ENCODE measurements at regions not wholly inside any gene's neighbourhood (a gene's known extent, or its start where the extent isn't known, plus 50 kb on each side); places are given as distances from the start of the nearest gene placed in this dataset.

DNA sequence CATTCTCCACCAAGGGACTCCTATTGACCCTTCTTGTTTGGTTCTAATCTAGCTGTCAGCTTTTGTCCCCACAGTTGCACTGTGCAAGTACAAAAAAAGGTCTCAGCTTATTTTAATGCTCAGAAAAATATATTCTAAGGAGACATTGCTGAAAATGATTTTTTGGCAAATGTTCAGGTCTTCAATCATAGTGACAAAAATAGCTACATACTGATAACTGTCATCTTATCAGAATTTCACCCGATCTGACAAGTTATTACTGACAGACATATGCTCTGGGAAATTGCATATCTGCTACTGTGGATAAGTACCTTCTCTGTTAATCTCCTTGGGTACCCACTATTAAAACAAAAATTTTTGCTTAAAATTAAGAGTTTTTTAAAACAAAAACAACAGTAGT, 263.6 kb downstream of the FLRT2 start:
- Histone ChIP-seq H3K4me2 (ENCODE audit: control insufficient read depth, insufficient read depth) (no peak overlapping the region), H3K9ac (ENCODE audit: control insufficient read depth, insufficient read depth, low read length) (no peak overlapping the region), H2AFZ (ENCODE audit: control insufficient read depth, low read depth, low read length) (no peak overlapping the region), H3K36me3 (ENCODE audit: control insufficient read depth in 2 of 2, insufficient read depth in 2 of 2, low read length in 1 of 2) (no peaks in the 10 kb centered on the region), H3K4me3 (no peak overlapping the region), H3K79me2 (ENCODE audit: control insufficient read depth, insufficient read depth, low read length) (no peaks in the 10 kb centered on the region), H3K27ac (ENCODE audit: control insufficient read depth, insufficient read depth) (no peak overlapping the region), H4K20me1 (ENCODE audit: control insufficient read depth, insufficient read depth) (no peaks in the 10 kb centered on the region), H3K9me3 (replicated peaks; ENCODE audit: control insufficient read depth, insufficient read depth, low read length) (no peaks in the 10 kb centered on the region), H3K4me1 (ENCODE audit: control insufficient read depth, insufficient read depth, low read length) (no peaks in the 10 kb centered on the region), H3K27me3 (replicated peaks in 1 of 2; ENCODE audit: control insufficient read depth in 2 of 2, insufficient read depth in 2 of 2, low read length in 1 of 2) (no peaks in the 10 kb centered on the region)
- FAIRE-seq (no peak), DNase-seq (ENCODE audit: low read depth, low spot score) (no peak), ATAC-seq (no peak)
- in situ Hi-C loops (cut with MboI) (no loop called here), intact Hi-C loops (cut with micrococcal nuclease; ENCODE audit: unreplicated experiment) (no loop called here)
- no peak for TF ChIP-seq RELA (IDR thresholded peaks at IDR 0.05; ENCODE audit: borderline replicate concordance, partially characterized antibody)
- TF ChIP-seq, protein P1, sequence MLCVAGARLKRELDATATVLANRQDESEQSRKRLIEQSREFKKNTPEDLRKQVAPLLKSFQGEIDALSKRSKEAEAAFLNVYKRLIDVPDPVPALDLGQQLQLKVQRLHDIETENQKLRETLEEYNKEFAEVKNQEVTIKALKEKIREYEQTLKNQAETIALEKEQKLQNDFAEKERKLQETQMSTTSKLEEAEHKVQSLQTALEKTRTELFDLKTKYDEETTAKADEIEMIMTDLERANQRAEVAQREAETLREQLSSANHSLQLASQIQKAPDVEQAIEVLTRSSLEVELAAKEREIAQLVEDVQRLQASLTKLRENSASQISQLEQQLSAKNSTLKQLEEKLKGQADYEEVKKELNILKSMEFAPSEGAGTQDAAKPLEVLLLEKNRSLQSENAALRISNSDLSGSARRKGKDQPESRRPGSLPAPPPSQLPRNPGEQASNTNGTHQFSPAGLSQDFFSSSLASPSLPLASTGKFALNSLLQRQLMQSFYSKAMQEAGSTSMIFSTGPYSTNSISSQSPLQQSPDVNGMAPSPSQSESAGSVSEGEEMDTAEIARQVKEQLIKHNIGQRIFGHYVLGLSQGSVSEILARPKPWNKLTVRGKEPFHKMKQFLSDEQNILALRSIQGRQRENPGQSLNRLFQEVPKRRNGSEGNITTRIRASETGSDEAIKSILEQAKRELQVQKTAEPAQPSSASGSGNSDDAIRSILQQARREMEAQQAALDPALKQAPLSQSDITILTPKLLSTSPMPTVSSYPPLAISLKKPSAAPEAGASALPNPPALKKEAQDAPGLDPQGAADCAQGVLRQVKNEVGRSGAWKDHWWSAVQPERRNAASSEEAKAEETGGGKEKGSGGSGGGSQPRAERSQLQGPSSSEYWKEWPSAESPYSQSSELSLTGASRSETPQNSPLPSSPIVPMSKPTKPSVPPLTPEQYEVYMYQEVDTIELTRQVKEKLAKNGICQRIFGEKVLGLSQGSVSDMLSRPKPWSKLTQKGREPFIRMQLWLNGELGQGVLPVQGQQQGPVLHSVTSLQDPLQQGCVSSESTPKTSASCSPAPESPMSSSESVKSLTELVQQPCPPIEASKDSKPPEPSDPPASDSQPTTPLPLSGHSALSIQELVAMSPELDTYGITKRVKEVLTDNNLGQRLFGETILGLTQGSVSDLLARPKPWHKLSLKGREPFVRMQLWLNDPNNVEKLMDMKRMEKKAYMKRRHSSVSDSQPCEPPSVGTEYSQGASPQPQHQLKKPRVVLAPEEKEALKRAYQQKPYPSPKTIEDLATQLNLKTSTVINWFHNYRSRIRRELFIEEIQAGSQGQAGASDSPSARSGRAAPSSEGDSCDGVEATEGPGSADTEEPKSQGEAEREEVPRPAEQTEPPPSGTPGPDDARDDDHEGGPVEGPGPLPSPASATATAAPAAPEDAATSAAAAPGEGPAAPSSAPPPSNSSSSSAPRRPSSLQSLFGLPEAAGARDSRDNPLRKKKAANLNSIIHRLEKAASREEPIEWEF (IDR thresholded peaks at IDR 0.05; ENCODE audit: insufficient replicate concordance, low read depth, low read length) = no peak
- TF ChIP-seq RFX5 (IDR thresholded peaks at IDR 0.05; ENCODE audit: low read depth, low read length) = no peak
- TF ChIP-seq CREM (IDR thresholded peaks at IDR 0.05; ENCODE audit: low read depth) = no peak
- no peak for TF ChIP-seq BRCA1 (IDR thresholded peaks at IDR 0.05; ENCODE audit: low read depth, low read length)
- TF ChIP-seq, protein P2, sequence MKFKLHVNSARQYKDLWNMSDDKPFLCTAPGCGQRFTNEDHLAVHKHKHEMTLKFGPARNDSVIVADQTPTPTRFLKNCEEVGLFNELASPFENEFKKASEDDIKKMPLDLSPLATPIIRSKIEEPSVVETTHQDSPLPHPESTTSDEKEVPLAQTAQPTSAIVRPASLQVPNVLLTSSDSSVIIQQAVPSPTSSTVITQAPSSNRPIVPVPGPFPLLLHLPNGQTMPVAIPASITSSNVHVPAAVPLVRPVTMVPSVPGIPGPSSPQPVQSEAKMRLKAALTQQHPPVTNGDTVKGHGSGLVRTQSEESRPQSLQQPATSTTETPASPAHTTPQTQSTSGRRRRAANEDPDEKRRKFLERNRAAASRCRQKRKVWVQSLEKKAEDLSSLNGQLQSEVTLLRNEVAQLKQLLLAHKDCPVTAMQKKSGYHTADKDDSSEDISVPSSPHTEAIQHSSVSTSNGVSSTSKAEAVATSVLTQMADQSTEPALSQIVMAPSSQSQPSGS (IDR thresholded peaks at IDR 0.05; ENCODE audit: low read length) = no peak
- no peak for TF ChIP-seq SMC3 (IDR thresholded peaks at IDR 0.05; ENCODE audit: borderline replicate concordance, low read length)
- TF ChIP-seq ZZZ3 (IDR thresholded peaks at IDR 0.05; ENCODE audit: control insufficient read depth, insufficient read length, low read depth) = no peak
- TF ChIP-seq, protein P3, sequence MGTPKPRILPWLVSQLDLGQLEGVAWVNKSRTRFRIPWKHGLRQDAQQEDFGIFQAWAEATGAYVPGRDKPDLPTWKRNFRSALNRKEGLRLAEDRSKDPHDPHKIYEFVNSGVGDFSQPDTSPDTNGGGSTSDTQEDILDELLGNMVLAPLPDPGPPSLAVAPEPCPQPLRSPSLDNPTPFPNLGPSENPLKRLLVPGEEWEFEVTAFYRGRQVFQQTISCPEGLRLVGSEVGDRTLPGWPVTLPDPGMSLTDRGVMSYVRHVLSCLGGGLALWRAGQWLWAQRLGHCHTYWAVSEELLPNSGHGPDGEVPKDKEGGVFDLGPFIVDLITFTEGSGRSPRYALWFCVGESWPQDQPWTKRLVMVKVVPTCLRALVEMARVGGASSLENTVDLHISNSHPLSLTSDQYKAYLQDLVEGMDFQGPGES (IDR thresholded peaks at IDR 0.05) = no peak
- TF ChIP-seq TCF7 (IDR thresholded peaks at IDR 0.05; ENCODE audit: borderline replicate concordance) = no peak
- TF ChIP-seq YBX1 (IDR thresholded peaks at IDR 0.05) = no peak
- no peak for TF ChIP-seq RAD21 (IDR thresholded peaks at IDR 0.05; ENCODE audit: insufficient read depth, low read depth, low read length)
- TF ChIP-seq NFIC (IDR thresholded peaks at IDR 0.05; ENCODE audit: low read depth, low read length) = no peak
- TF ChIP-seq ATF7 (IDR thresholded peaks at IDR 0.05; ENCODE audit: low read depth) = no peak
- TF ChIP-seq HDGF (IDR thresholded peaks at IDR 0.05) = no peak
- no peak for TF ChIP-seq IKZF2 (IDR thresholded peaks at IDR 0.05)
- no peak for TF ChIP-seq EP300 (IDR thresholded peaks at IDR 0.05; ENCODE audit: borderline replicate concordance in 1 of 2, control insufficient read depth in 1 of 2, low read depth in 2 of 2, low read length in 2 of 2)
- BruUV-seq (replicated peaks) = no TSS peak
- ChIA-PET POLR2A (no interaction called here), CTCF (no interaction called here), SMC1A (ENCODE audit: uncharacterized antibody, unreplicated experiment) (no interaction called here), RAD21 (ENCODE audit: unreplicated experiment) (no interaction called here)
- WGBS (ENCODE audit: insufficient coverage, insufficient replicate concordance, low lambda C conversion rate, missing lambda C conversion rate) = 6% methylated on average over 1 of the region's 1 CpG
